Kidney (tissue), 13 donors: ENCODE measurements at regions not wholly inside any gene's neighbourhood (a gene's known extent, or its start where the extent isn't known, plus 50 kb on each side); places are given as distances from the start of the nearest gene placed in this dataset.

ENCODE experiments used
- DNase-seq, 5 donors: peaks; one replicate each; pipeline ENCODE4 v3.0.0-alpha.2; 2013 to 2020
- FAIRE-seq: peaks from 2 replicates; lab custom pipeline; 2012; peaks lifted over from hg19 to GRCh38; lab: Jason Lieb, UNC
- H3K27ac ChIP-seq, 2 donors: one replicate each; pipeline ENCODE4 v1.7.0; 2013; ENCODE audit warnings: low read depth in 2 of 2, low read length in 2 of 2, inconsistent platforms in 1 of 2
- H3K27me3 ChIP-seq: one replicate; pipeline ENCODE4 v1.7.1; 2013; ENCODE audit warnings: low read length, inconsistent platforms; ENCODE audit not compliant: control insufficient read depth, insufficient read depth
- H3K36me3 ChIP-seq, 3 donors: one replicate each; pipeline versions ENCODE4 v1.7.0 to v1.7.1; 2013; ENCODE audit warnings: low read length in 3 of 3, control low read depth in 1 of 3, inconsistent platforms in 1 of 3; ENCODE audit not compliant: insufficient read depth in 3 of 3, control insufficient read depth in 2 of 3
- H3K4me1 ChIP-seq, 3 donors: one replicate each; pipeline versions ENCODE4 v1.7.0 to v1.7.1; 2013; ENCODE audit warnings: low read length in 3 of 3, inconsistent platforms in 1 of 3, low read depth in 1 of 3; ENCODE audit not compliant: control insufficient read depth in 2 of 3, insufficient read depth in 2 of 3
- H3K4me3 ChIP-seq, 3 donors: one replicate each; pipeline versions ENCODE4 v1.7.0 to v1.8.1; 2013; ENCODE audit warnings: low read length in 3 of 3, control low read depth in 1 of 3, inconsistent platforms in 1 of 3
- H3K9ac ChIP-seq, 3 donors: one replicate each; pipeline versions ENCODE4 v1.7.0 to v1.7.1; 2013; ENCODE audit warnings: low read length in 3 of 3, control low read depth in 1 of 3, inconsistent platforms in 1 of 3
- H3K9me3 ChIP-seq, 3 donors: one replicate each; pipeline versions ENCODE4 v1.7.0 to v1.7.1; 2013; ENCODE audit warnings: low read length in 3 of 3, control low read depth in 1 of 3, inconsistent platforms in 1 of 3; ENCODE audit not compliant: control insufficient read depth in 2 of 3, insufficient read depth in 1 of 3
- CTCF ChIP-seq: IDR thresholded peaks from 3 replicates; pipeline ENCODE4 v1.5.1; 2012; ENCODE audit warnings: mild to moderate bottlenecking, moderate library complexity, borderline replicate concordance; ENCODE audit not compliant: insufficient read depth; ENCODE audit errors: extremely low read depth
- intact Hi-C: fragments of 100-400 bp; cut with DNase I; formaldehyde crosslinking; loops from one replicate; pipeline ENCODE4 v1.11.1; 2022
- donor health status: control.
- donor health status: control.
- donor health status: control.
- donor health status: control.
- donor health status: control.
- donor health status: DM: yes; HTN: yes; CAD: no.
- donor health status: Normal renal cell carcinoma (clear cell type).

- H3K27ac ChIP-seq, result no peak overlapping the region
- intact Hi-C loops, result no loop called here
- no peak overlapping the region for H3K9ac ChIP-seq
- no peak for FAIRE-seq
- H3K4me3 ChIP-seq, result no peak overlapping the region
- DNase-seq, result no peak
- no peaks in the 10 kb centered on the region for H3K4me1 ChIP-seq
- peaks cover 0 to 5% (median 0%) of the 10 kb centered on the region in 3 donors for H3K9me3 ChIP-seq
- H3K36me3 ChIP-seq, result no peaks in the 10 kb centered on the region
- TF ChIP-seq CTCF, result no peak
- H3K27me3 ChIP-seq, result no peaks in the 10 kb centered on the region
These were observed 157.8 kb upstream of the PLET1 start for GRCh38 chr11:112418438-112418837.

GRCh38 chr11:112421879-112422278, 161.2 kb upstream of the PLET1 start:
- no peaks in the 10 kb centered on the region for H3K4me1 ChIP-seq
- no peak for TF ChIP-seq CTCF
- no peak overlapping the region for H3K27ac ChIP-seq
- H3K9me3 ChIP-seq, result no peaks in the 10 kb centered on the region
- intact Hi-C loops, result no loop called here
- H3K9ac ChIP-seq, result no peak overlapping the region
- DNase-seq, result no peak
- no peaks in the 10 kb centered on the region for H3K27me3 ChIP-seq
- no peak overlapping the region for H3K4me3 ChIP-seq
- no peaks in the 10 kb centered on the region for H3K36me3 ChIP-seq
- FAIRE-seq, result no peak

DNA sequence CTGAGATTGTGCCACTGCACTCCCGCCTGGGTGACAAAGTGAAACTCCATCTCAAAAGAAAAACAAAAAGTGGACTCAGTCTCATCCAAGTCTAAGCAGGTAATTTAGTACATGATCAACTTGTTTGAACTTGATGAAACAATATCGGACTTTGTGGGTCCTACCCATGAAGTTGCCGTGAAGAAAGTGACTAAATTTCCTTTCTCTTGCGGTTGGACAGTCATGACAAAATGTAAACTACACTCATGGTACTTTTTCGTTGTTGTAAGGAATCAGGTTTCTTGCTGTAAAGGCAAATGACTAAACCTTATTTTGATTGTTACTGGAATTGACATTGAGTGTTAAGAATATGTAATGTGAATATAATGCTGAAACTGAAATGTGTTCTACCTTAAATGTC, 164.5 kb upstream of the PLET1 start:
- DNase-seq (no peak), FAIRE-seq (no peak)
- Histone ChIP-seq H3K27ac (no peak overlapping the region), H3K27me3 (no peaks in the 10 kb centered on the region), H3K36me3 (no peaks in the 10 kb centered on the region), H3K9me3 (peaks cover 0 to 5% (median 0%) of the 10 kb centered on the region in 3 donors), H3K9ac (no peak overlapping the region), H3K4me1 (no peaks in the 10 kb centered on the region), H3K4me3 (no peak overlapping the region)
- intact Hi-C loops, result no loop called here
- TF ChIP-seq CTCF, result no peak

DNA sequence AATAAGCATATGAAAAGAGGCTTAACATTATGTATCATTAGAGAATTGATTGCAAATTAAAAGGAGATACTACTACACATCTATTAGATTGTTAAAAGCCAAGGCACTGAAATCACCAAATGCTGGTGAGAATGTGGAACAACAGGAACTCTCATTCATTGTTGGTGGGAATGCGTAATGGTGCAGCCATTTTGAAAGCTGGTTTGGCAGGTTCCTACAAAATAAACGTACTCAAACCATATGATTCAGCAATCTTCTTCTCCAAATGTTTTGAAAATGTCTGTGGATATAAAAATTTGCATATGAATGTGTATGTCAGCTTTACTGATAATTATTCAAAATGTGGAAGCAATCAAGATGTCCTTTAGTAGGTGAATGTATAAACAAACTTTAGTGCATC, 176.4 kb upstream of the PLET1 start:
- no peak overlapping the region for H3K27ac ChIP-seq
- intact Hi-C loops, result no loop called here
- H3K4me3 ChIP-seq, result no peak overlapping the region
- FAIRE-seq (no peak), DNase-seq (no peak)
- H3K36me3 ChIP-seq, result no peaks in the 10 kb centered on the region
- H3K27me3 ChIP-seq, result no peaks in the 10 kb centered on the region
- TF ChIP-seq CTCF, result no peak
- H3K9ac ChIP-seq, result no peak overlapping the region
- H3K4me1 ChIP-seq, result no peaks in the 10 kb centered on the region
- peaks cover 0 to 9% (median 8%) of the 10 kb centered on the region in 3 donors for H3K9me3 ChIP-seq
